H1 (cell line): ENCODE measurements at regions not wholly inside any gene's neighbourhood (a gene's known extent, or its start where the extent isn't known, plus 50 kb on each side); places are given as distances from the start of the nearest gene placed in this dataset.

ENCODE experiments used
- CTCF ChIA-PET: fragments of 300-600 bp; sonication (Branson Sonifier 250); formaldehyde crosslinking; loops from one replicate; lab custom pipeline; 2021; ENCODE audit not compliant: partially characterized antibody; lab: Charles Lee
- POLR2A ChIA-PET: fragments of 300-600 bp; sonication (Branson Sonifier 250); formaldehyde crosslinking; loops from one replicate; lab custom pipeline; 2021; ENCODE audit warnings: inconsistent platforms; ENCODE audit not compliant: partially characterized antibody; lab: Charles Lee
- DNase-seq, 2 experiments: peaks; one replicate each; pipeline versions ENCODE4 v3.0.0 to v3.0.0-alpha.2; 2010 to 2022; ENCODE audit warnings: low spot score in 2 of 2, low read depth in 1 of 2, mixed read lengths in 1 of 2
- FAIRE-seq: peaks from 2 replicates; lab custom pipeline; 2011; peaks lifted over from hg19 to GRCh38; lab: Jason Lieb, UNC
- H2AFZ ChIP-seq: 2 replicates; pipeline ENCODE4 v1.8.1; 2012; ENCODE audit warnings: low read length, inconsistent platforms
- H2AK5ac ChIP-seq: 2 replicates; pipeline ENCODE4 v1.6.1; 2013; ENCODE audit warnings: low read depth, low read length
- H2BK120ac ChIP-seq: replicated peaks from 2 replicates; pipeline ENCODE3; 2013; ENCODE audit warnings: low read depth, low read length, inconsistent platforms
- H2BK12ac ChIP-seq: 2 replicates; pipeline ENCODE4 v1.6.1; 2013; ENCODE audit warnings: low read depth, low read length
- H2BK15ac ChIP-seq: 2 replicates; pipeline ENCODE4 v1.6.1; 2013; ENCODE audit warnings: low read length
- H2BK20ac ChIP-seq: 2 replicates; pipeline ENCODE4 v1.6.1; 2013; ENCODE audit warnings: low read length
- H2BK5ac ChIP-seq: 2 replicates; pipeline ENCODE4 v1.6.1; 2013; ENCODE audit warnings: low read depth, low read length
- H3K14ac ChIP-seq: 2 replicates; pipeline ENCODE4 v1.6.1; 2013; ENCODE audit warnings: inconsistent platforms; ENCODE audit not compliant: insufficient read length
- H3K18ac ChIP-seq: 2 replicates; pipeline ENCODE4 v1.6.1; 2013; ENCODE audit warnings: low read length; ENCODE audit errors: extremely low read depth
- H3K23ac ChIP-seq: 2 replicates; pipeline ENCODE4 v1.6.1; 2013; ENCODE audit warnings: inconsistent platforms; ENCODE audit not compliant: insufficient read length
- H3K23me2 ChIP-seq: 2 replicates; pipeline ENCODE4 v1.6.1; 2013; ENCODE audit warnings: low read depth, low read length
- H3K27ac ChIP-seq: 2 replicates; pipeline ENCODE4 v1.6.1; 2011; ENCODE audit warnings: low read depth, low read length, inconsistent platforms
- H3K27me3 ChIP-seq, 4 experiments: replicated peaks in 1 of 4; 1 replicate in 1 of 4; 2 replicates in 3 of 4; pipeline versions ENCODE4 v1.6.1 to v1.8.1; 2011 to 2013; ENCODE audit warnings: low read length in 3 of 4, mild to moderate bottlenecking in 3 of 4, inconsistent platforms in 2 of 4, mixed read lengths in 2 of 4, moderate library complexity in 1 of 4; ENCODE audit not compliant: control insufficient read depth in 3 of 4, insufficient read depth in 3 of 4; ENCODE audit errors: extremely low read depth in 1 of 4
- H3K36me3 ChIP-seq, 4 experiments: 2 replicates each; pipeline versions ENCODE4 v1.6.1 to v1.8.1; 2011 to 2013; ENCODE audit warnings: mild to moderate bottlenecking in 4 of 4, low read length in 3 of 4, moderate library complexity in 2 of 4, control low read depth in 1 of 4, inconsistent platforms in 1 of 4; ENCODE audit not compliant: insufficient read depth in 4 of 4, control insufficient read depth in 2 of 4
- H3K4ac ChIP-seq: replicated peaks from 2 replicates; pipeline ENCODE3; 2013; ENCODE audit warnings: low read length, low read depth, mixed read lengths, inconsistent platforms; ENCODE audit not compliant: insufficient read length
- H3K4me1 ChIP-seq, 4 experiments: replicated peaks in 1 of 4; 1 replicate in 1 of 4; 2 replicates in 3 of 4; pipeline versions ENCODE4 v1.6.1 to v1.8.1; 2011 to 2013; ENCODE audit warnings: low read length in 3 of 4, inconsistent platforms in 2 of 4, mixed read lengths in 1 of 4; ENCODE audit not compliant: insufficient read depth in 4 of 4, control insufficient read depth in 3 of 4
- H3K4me2 ChIP-seq, 2 experiments: 2 replicates each; pipeline versions ENCODE4 v1.6.1 to v1.8.1; 2011 to 2013; ENCODE audit warnings: low read depth in 2 of 2, low read length in 2 of 2, control low read depth in 1 of 2, inconsistent platforms in 1 of 2, mild to moderate bottlenecking in 1 of 2; ENCODE audit not compliant: insufficient read depth in 1 of 2
- H3K4me3 ChIP-seq, 4 experiments: fragments of 200-600, 300-600 bp in 1 of 4; sonication (generic), shearing (Covaris generic), sonication (Bioruptor Twin) in 1 of 4; 2 replicates each; pipeline versions ENCODE4 v1.5.1 to v1.8.1; 2011 to 2016; ENCODE audit warnings: low read length in 4 of 4, low read depth in 3 of 4, control low read depth in 2 of 4, inconsistent platforms in 2 of 4, mild to moderate bottlenecking in 2 of 4, mixed read lengths in 1 of 4, moderate library complexity in 1 of 4; ENCODE audit not compliant: insufficient read depth in 2 of 4; ENCODE audit errors: extremely low read depth in 1 of 4
- H3K56ac ChIP-seq: replicated peaks from 2 replicates; pipeline ENCODE3; 2013; ENCODE audit warnings: low read depth, mild to moderate bottlenecking, mixed read lengths, low read length, inconsistent platforms; ENCODE audit not compliant: insufficient read length
- H3K79me1 ChIP-seq: 2 replicates; pipeline ENCODE4 v1.6.1; 2013; ENCODE audit warnings: low read depth, low read length, control low read depth
- H3K79me2 ChIP-seq, 2 experiments: 2 replicates each; pipeline versions ENCODE4 v1.6.1 to v1.8.1; 2012 to 2013; ENCODE audit warnings: low read length in 2 of 2, mild to moderate bottlenecking in 2 of 2, inconsistent platforms in 1 of 2; ENCODE audit not compliant: insufficient read depth in 2 of 2, control insufficient read depth in 1 of 2
- H3K9ac ChIP-seq, 4 experiments: replicated peaks in 1 of 4; 1 replicate in 1 of 4; 2 replicates in 3 of 4; pipeline versions ENCODE4 v1.6.1 to v1.8.1; 2011 to 2013; ENCODE audit warnings: low read depth in 3 of 4, low read length in 3 of 4, control low read depth in 2 of 4, mild to moderate bottlenecking in 2 of 4, moderate library complexity in 2 of 4, inconsistent platforms in 1 of 4; ENCODE audit errors: extremely low read depth in 1 of 4
- H3K9me3 ChIP-seq, 2 experiments: 2 replicates each; pipeline versions ENCODE4 v1.6.1 to v1.8.1; 2012 to 2013; ENCODE audit warnings: mild to moderate bottlenecking in 2 of 2, moderate library complexity in 2 of 2, control low read depth in 1 of 2, inconsistent platforms in 1 of 2, low read depth in 1 of 2, low read length in 1 of 2, mixed read lengths in 1 of 2; ENCODE audit not compliant: insufficient read depth in 2 of 2
- H4K20me1 ChIP-seq, 2 experiments: replicated peaks in 1 of 2; 2 replicates each; pipeline versions ENCODE3 to v1.8.1; 2011 to 2013; ENCODE audit warnings: inconsistent platforms in 2 of 2, low read length in 2 of 2, mild to moderate bottlenecking in 1 of 2; ENCODE audit not compliant: insufficient read depth in 2 of 2, control insufficient read depth in 1 of 2
- H4K5ac ChIP-seq: 2 replicates; pipeline ENCODE4 v1.6.1; 2013; ENCODE audit warnings: low read length, low read depth, mixed read lengths, inconsistent platforms; ENCODE audit not compliant: insufficient read length
- H4K8ac ChIP-seq: 2 replicates; pipeline ENCODE4 v1.8.0; 2013; ENCODE audit warnings: mild to moderate bottlenecking, moderate library complexity, low read length, inconsistent platforms; ENCODE audit not compliant: insufficient read depth; ENCODE audit errors: extremely low read depth
- H4K91ac ChIP-seq: replicated peaks from 2 replicates; pipeline ENCODE3; 2013; ENCODE audit warnings: low read length, mixed read lengths, inconsistent platforms; ENCODE audit not compliant: insufficient read length
- CBX8 ChIP-seq: fragments of 300-800, 300-1000 bp; sonication (generic); IDR thresholded peaks from 2 replicates; pipeline ENCODE4 v1.7.1; 2016; ENCODE audit warnings: low read depth, low read length, borderline replicate concordance
- CTCF ChIP-seq, 3 experiments: IDR thresholded peaks; 1 replicate in 2 of 3; 2 replicates in 1 of 3; pipeline versions ENCODE4 v1.5.1 to v1.6.1; 2011; ENCODE audit warnings: low read length in 3 of 3, mild to moderate bottlenecking in 3 of 3, inconsistent platforms in 2 of 3, low read depth in 1 of 3, moderate library complexity in 1 of 3; ENCODE audit not compliant: insufficient read depth in 1 of 3; ENCODE audit errors: control extremely low read depth in 1 of 3
- EP300 ChIP-seq, 2 experiments: IDR thresholded peaks; 1 replicate in 1 of 2; 2 replicates in 1 of 2; pipeline ENCODE4 v1.6.1; 2011 to 2012; ENCODE audit warnings: low read depth in 2 of 2, low read length in 2 of 2, mild to moderate bottlenecking in 2 of 2, borderline replicate concordance in 1 of 2, inconsistent platforms in 1 of 2, moderate library complexity in 1 of 2
- HDAC6 ChIP-seq: IDR thresholded peaks from one replicate; pipeline ENCODE4 v1.7.1; 2012; ENCODE audit warnings: low read depth, mild to moderate bottlenecking, inconsistent platforms, low read length, moderate library complexity
- KDM1A ChIP-seq: fragments of 200-600, 300-600 bp; sonication (generic); IDR thresholded peaks from 2 replicates; pipeline ENCODE4 v1.7.1; 2016; ENCODE audit warnings: mild to moderate bottlenecking, low read length, borderline replicate concordance
- KDM5A ChIP-seq: fragments of 200-600 bp; IDR thresholded peaks from 2 replicates; pipeline ENCODE4 v1.7.1; 2012; ENCODE audit warnings: mild to moderate bottlenecking, low read length, inconsistent platforms, mixed read lengths
- NANOG ChIP-seq: IDR thresholded peaks from 2 replicates; pipeline ENCODE4 v1.6.1; 2011; ENCODE audit warnings: low read length, low read depth, mild to moderate bottlenecking, inconsistent platforms; ENCODE audit not compliant: insufficient read depth, poor library complexity, severe bottlenecking
- POLR2AphosphoS5 ChIP-seq: IDR thresholded peaks from 2 replicates; pipeline ENCODE4 v1.6.1; 2011; ENCODE audit warnings: low read depth, low read length
- SIRT6 ChIP-seq: IDR thresholded peaks from one replicate; pipeline ENCODE4 v1.7.1; 2012; ENCODE audit warnings: low read length, inconsistent platforms
- SP4 ChIP-seq: IDR thresholded peaks from 2 replicates; pipeline ENCODE4 v1.6.1; 2012; ENCODE audit warnings: low read length, inconsistent platforms
- TEAD4 ChIP-seq: IDR thresholded peaks from 2 replicates; pipeline ENCODE4 v1.6.1; 2012; ENCODE audit warnings: low read depth, low read length, inconsistent platforms, mixed read lengths
- ZNF274 ChIP-seq: IDR thresholded peaks from 2 replicates; pipeline ENCODE4 v1.7.0; 2012; ENCODE audit warnings: low read length, borderline replicate concordance; ENCODE audit errors: extremely low read depth
- WGBS, 2 experiments: shearing (Covaris generic) in 1 of 2; methylation state at CpG; one replicate each; pipeline versions ENCODE4 v1.1.6 to v1.1.7; 2013 to 2015; ENCODE audit warnings: low lambda C conversion rate in 2 of 2, mixed read lengths in 2 of 2, inconsistent platforms in 1 of 2, low coverage in 1 of 2, missing lambda C conversion rate in 1 of 2; ENCODE audit not compliant: insufficient replicate concordance in 2 of 2, insufficient coverage in 1 of 2, insufficient read length in 1 of 2; ENCODE audit errors: extremely low coverage in 1 of 2, missing lambda C conversion rate in 1 of 2; 5-methylcytosine and 5-hydroxymethylcytosine counted together

GRCh38 chr14:80117876-80118275, 93.4 kb downstream of the DIO2 start:
- CTCF ChIA-PET, result interaction anchor here (0.9 kb wide), 1 partner anchor 1167 kb away, joined by 3 read pairs; no protein-coding TSS in a partner anchor
- POLR2A ChIA-PET, result no interaction called here
- H3K23me2 ChIP-seq, result no peaks in the 10 kb centered on the region
- no peak overlapping the region for H2BK12ac ChIP-seq
- no peak overlapping the region for H4K5ac ChIP-seq
- no peaks in the 10 kb centered on the region for H3K79me2 ChIP-seq
- H2AK5ac ChIP-seq, result no peak overlapping the region
- H3K4me3 ChIP-seq, result no peak overlapping the region
- H3K56ac ChIP-seq, result no peak overlapping the region
- H3K4me2 ChIP-seq, result no peak overlapping the region
- H3K23ac ChIP-seq, result no peak overlapping the region
- no peaks in the 10 kb centered on the region for H3K4me1 ChIP-seq
- H4K91ac ChIP-seq, result no peak overlapping the region
- H3K27ac ChIP-seq, result no peak overlapping the region
- FAIRE-seq (no peak), DNase-seq (no peak)
- no peak overlapping the region for H4K8ac ChIP-seq
- 86% methylated on average over 1 of the region's 1 CpG; no CpG with 5 or more reads in 1 of the 2 experiments for WGBS, 2 experiments
- H3K14ac ChIP-seq, result no peak overlapping the region
- peaks cover 0 to 2% (median 0%) of the 10 kb centered on the region in 4 experiments; a peak in 1 of 7 replicates for H3K27me3 ChIP-seq
- H3K36me3 ChIP-seq, result no peaks in the 10 kb centered on the region
- no peak overlapping the region for H3K9ac ChIP-seq
- H2BK15ac ChIP-seq, result no peak overlapping the region
- no peaks in the 10 kb centered on the region for H4K20me1 ChIP-seq
- no peak overlapping the region for H3K18ac ChIP-seq
- H3K4ac ChIP-seq, result no peak overlapping the region
- no peak overlapping the region for H2BK20ac ChIP-seq
- H3K9me3 ChIP-seq, result peaks cover 7 to 9% of the 10 kb centered on the region in 2 experiments; a peak in 2 of 4 replicates
- no peak overlapping the region for H2AFZ ChIP-seq
- no peak overlapping the region for H2BK120ac ChIP-seq
- H2BK5ac ChIP-seq, result no peak overlapping the region
- no peaks in the 10 kb centered on the region for H3K79me1 ChIP-seq
- TF ChIP-seq TEAD4 (no peak), SP4 (no peak), SIRT6 (no peak), CBX8 (no peak), KDM5A (no peak), POLR2AphosphoS5 (no peak), NANOG (no peak), ZNF274 (no peak), EP300 (IDR thresholded peaks at IDR 0.05; ENCODE audit: borderline replicate concordance in 1 of 2, low read depth in 2 of 2, low read length in 2 of 2) (no peak), KDM1A (no peak), HDAC6 (no peak), CTCF (IDR thresholded peaks at IDR 0.05; ENCODE audit: control extremely low read depth in 1 of 3, insufficient read depth in 1 of 3, low read depth in 1 of 3, low read length in 3 of 3) (no peak)
